SHP77 (cell line): ENCODE measurements at regions not wholly inside any gene's neighbourhood (a gene's known extent, or its start where the extent isn't known, plus 50 kb on each side); places are given as distances from the start of the nearest gene placed in this dataset.

Source experiments
- DNase-seq, 2 experiments: peaks; one replicate each; lab custom pipeline; 2025; lab: John Stamatoyannopoulos, UW

DNA sequence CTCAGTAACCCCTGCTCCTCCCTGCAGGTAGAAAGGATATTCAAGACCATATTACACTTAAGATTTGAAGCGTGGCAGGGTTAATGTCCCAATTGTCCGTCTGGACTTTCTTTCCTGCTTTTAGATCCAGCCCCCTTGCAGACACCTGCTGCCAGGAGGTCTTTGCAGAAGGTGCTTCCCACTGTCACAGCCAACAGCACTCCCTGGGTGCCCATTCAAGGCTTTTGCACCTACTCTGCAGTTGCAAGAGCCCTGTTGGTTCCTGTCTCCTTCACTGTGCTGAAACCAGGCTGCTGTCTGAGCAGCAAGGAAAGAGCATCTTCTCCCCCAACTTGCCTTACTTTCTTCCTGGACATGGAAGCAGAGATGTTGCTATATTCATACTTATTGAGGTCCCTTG, 1043.0 kb upstream of the POU3F3 start:
- no peak for DNase-seq

DNA sequence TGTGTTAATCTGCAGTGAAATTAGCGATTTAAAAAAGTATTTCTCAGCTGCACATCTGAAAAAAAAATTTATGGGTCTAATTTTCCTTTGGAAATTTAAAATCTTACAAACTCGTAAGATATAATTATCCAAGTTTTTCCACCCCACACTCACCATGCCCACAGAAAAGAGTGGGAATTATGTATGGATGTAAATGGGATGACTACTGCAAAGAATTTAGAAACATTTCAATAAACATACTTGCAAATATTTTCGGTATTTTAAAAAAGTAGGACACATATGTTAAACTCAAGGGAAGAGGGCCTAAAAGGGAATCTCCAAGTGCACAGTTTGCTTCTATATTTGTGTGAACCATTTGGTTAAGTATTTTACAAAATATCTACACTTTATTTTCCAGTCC, 1039.9 kb upstream of the POU3F3 start:
- DNase-seq: no peak

DNA sequence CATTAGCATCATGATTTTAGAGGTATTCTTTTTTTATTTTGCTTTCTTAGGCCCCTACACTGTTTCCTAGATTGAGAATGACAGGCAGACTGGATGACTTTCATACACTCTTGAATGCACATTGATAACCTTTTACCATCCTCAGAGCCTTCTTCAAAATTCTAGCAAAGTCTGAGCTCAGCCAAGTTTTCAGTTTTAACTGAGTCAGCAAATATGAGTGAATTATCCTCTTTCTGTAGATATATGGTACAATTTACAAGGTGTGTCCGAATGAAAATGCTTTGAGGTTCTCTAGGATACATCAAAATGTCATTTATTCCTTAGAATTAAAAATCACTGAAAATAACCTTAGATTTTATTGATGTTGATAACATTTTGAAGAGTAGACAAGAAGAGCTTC, 1038.2 kb upstream of the POU3F3 start:
- no peak for DNase-seq

DNA sequence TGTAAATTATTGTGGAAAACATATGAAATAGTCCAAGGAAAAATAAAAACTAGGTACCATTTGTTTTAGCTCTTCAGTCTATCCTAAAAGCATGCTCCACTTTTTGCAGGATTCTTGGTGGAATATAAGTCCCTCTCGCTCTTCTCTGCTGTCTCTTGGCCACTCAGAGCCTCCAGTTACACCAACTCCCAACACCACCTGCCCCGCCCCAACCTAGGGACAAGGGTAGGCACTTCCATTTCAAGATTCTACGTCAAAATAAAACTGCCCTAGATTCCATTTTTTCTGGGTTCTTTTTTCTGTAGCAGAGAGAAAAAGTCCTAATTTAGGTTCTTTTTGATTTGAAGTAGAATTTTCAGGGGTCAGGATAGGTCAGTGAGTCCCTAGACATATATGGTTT, 1036.2 kb upstream of the POU3F3 start:
- DNase-seq: no peak

DNA sequence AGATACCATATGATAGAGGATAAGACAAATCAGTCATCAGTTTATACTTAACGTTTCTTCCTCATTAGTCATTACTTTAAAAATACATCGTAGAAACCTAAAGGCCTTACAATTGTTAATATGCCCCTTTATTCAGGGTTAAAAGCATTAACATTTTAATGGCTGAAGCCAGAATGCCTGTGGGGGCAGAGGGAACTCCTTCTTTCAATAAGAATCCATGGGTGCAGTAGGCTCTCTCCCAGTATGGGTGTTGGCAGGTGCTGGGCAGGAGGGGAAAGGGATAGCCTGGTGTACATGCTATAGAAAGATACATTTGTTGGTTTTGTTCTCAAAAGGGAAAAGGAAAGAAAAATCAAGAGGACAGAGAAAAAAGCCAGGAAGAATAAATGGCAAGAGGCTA, 1035.7 kb upstream of the POU3F3 start:
- no peak for DNase-seq

DNA sequence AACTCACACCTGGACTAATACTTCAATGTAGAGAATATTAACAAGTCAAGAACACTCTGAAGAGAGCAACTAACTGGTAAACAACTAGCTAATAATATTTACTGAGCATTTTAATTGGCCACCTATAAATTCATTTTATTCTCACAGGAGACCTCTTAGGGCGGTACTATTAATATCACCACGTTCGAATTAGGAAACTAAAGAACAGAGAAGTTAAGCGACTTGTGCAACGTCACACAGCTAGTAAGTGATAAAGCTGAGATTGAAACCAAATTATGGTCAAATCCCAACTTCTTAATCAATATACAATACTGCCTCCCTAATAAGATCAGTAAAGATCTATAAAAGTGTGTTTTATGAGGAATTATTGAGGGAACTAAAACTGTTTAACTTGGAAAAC, 1034.3 kb upstream of the POU3F3 start:
- no peak for DNase-seq

DNA sequence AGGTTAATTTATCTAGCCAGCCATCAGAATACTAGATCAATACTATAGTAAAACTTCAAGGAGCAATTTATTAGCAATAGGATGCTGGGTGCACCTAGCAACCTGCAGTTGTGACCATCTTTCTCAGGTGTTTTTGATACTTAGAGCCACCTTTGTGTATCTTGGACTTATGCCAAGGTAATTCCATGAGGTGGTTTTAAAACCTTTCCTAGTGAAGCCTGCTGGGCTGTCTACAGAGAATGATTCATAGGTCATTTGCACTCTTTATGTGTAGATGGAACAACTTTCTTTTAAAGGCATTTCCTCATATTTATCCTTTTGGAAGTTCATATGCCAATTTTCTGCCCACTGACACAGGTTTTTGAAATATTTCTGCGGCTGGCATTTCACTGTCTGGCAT, 1030.1 kb upstream of the POU3F3 start:
- DNase-seq: peak; percentile 26

DNA sequence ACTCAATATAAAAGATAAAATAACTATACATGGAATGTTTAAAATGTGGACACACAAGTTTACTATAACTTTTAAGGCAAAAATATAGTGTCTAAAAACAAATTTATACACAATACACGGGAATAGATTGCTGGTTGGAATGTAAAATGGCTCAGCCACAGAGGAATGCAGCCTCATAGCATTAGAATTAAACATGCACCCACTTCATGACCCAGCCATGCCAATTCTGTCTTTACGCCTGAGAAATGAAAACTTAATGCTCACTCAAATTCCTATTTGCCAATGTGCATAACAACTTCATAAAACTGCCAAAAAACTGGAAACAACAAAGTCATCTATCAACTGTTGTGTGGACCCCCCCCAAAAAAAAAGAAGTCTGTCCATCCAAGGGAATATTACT, 1006.6 kb upstream of the POU3F3 start:
- DNase-seq: no peak

DNA sequence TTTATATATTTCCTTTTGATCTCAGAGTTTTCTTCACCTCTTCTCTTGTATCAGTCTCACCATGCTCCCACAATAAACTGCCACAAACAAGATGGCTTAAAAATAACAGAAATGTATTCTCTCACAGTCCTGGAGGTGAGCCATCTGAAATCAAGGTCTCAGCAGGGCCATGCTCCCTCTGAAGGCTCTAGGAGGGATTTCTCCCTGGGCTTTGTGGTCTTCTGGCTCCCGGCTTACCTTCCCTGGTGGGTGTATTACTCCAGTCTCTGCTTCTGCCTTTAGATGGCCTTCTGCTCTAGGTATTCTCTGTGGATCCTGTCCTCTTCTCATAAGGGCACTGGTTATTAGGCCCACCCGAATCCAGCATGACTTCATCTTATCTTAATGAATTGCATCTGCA, 994.7 kb upstream of the POU3F3 start:
- DNase-seq: no peak

DNA sequence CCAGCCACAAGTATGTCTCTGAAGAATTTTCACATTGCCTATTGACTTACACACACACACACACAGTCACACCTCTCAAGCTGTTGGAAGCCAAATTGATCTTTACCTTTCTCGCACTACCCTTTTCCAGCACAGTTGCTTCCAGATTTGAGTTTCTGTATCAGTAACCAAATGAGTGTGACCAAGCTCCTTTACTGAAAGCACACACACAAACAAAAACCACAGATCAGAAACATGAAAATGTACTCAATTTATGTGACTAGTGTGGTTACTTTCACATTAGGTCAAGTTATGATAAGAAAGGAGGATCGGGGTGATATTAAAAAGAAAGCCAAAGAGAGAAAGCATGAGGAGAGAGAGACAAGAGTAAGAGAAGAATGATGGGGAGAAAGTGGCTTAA, 993.9 kb upstream of the POU3F3 start:
- DNase-seq: no peak

DNA sequence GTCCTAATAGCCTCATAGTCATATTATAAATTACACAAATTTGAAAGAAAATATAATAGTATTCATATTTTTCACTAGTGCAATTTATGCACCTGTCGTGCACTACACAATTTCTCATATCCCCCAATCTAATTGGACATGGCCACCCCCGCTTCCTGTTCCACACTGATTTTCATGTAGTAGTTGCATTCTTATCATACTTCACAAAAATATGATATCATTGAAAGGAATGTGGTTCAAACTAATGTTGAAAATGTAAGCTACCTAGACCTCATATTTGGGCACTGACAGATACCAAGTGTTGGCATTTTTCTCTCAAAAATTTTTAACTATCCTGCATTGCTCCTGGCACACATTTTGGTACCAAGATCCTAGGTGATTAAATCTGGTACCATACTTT, 985.5 kb upstream of the POU3F3 start:
- DNase-seq: no peak

DNA sequence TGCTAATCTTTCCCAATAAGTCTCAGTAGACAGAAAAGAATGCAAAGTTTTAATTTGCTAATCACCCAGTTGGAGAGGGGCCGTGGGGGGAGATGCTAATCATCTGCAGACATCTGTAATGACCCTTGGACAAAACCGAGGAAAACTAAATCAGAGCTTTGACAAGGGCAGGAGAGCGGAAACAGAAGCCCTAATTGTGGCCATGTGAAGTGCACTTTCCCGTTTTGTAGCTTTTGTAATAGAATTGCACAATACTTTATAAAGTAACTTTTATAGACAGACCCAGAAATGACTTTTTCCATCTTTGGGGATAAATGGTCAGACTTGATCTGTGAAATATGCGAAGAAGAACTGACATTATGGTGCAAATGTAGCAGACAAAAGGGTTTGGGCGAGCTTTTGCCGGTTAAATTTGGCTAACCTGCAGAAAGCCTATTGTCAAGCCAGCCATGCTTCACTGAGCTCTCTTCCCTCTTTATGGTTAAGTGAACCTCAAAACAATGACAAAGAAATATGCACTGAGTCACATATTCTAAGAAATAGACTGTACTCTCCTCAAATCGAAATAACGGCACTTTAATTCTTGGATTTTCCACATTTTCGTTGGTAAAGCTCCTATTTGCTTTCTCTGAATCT, 980.1 kb upstream of the POU3F3 start:
- no peak for DNase-seq

DNA sequence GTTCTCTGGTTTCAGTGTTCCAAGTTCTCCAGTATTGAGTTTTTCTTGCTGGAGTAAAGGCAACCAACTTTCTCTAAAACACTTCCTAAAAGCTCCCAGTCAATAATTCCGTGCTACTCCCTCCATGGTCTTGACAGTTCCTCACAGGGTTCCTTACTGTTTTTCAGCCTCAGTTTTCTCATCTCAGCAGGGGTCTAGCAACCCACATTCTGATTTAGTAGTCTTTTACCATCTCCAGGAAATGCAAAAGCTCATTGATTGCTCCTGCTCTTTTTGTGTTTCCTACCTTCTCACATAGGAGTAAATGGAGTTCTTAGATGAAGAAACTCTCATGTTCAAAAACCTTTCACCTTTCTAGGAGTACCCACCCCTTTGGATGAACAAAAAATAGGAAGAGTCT, 978.8 kb upstream of the POU3F3 start:
- DNase-seq: no peak

DNA sequence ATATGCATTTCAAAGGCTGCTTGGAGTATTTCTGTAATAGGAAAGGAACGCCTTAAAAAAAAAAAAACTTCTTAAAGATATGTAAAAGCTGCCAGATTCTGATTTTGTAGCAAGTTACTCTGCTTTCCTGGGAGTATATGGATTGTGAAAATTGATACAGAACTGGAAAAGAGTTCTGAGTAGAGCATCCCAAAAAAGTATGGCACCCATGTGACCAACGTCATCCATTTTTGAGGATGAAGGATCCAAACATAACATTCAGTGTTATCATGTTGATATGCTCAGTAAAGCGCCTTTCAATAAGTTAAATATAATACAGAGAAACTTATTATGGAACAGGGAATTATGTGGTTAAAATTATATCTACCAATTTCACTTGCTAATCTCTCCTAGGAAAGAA, 978.4 kb upstream of the POU3F3 start:
- no peak for DNase-seq

DNA sequence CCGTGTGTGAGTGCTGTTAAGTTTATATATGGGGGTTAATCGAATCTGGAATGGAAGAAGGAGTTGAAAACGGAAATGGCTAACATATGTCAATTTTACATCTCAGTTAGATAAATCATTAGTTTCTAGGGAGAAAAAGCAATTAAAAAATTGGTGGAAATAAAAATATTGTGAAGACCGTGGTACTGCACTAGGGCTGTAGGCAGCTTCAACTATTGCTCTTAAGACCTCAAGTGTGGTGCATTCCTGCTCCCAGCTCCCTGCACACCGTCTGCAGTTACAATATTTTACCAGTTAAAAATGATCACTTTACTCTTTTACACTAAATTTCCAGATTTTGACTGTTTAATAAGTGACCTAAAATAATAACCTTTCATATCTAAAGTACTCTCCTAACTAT, 977.3 kb upstream of the POU3F3 start:
- no peak for DNase-seq

DNA sequence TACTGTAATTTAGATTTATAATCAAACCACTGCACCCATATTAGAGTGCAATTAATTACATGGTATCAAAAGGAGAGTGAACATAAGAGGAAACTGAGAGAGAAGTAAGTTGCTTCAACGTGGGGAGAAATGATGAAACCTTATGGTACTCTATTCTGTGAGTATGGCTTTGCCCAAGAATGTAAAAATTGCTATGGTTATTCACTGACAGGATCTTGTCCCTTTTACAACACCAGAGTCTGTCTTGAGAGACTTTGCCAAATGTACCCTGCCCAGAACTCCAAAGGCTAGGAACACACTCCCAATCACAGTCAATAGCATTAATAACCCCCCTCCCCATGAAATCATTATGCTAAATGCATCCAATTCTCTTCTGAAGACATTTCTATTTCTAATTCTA, 974.8 kb upstream of the POU3F3 start:
- DNase-seq: no peak

DNA sequence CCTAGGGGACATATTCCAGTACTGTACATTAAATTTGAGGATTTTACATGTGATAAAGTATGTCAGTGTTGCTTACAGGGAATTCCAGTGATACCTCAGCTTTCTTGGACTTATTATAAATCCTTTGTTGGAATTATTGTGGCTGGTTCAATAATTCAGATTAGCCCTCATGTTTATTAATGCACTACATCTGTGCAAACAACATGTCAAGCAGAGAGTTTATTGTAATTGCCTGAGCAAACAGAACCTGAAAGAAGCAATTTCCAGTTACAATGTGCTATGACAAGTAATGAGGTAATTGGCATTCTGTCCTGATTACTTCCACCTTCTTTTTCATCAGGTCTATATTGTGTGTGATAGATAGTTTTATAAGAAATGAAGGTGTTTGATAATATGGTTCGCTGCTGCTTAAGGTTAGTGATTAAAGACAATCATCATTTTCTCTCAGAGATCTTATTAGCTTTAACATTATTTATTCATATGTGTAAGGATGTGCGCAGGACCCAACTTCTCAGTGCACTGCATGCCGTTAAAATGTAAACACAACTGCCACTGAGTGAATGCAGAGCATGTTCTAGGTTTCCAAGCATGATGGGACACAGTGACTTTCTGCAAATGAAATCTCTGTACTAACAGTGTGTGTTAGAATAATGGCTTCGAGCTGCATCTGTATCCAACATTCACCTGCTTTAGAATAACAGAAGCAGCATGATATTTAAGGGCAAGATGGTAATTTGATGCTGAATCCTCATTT, 973.7 kb upstream of the POU3F3 start:
- DNase-seq: peak in 1 of 2 experiments; percentile 6

DNA sequence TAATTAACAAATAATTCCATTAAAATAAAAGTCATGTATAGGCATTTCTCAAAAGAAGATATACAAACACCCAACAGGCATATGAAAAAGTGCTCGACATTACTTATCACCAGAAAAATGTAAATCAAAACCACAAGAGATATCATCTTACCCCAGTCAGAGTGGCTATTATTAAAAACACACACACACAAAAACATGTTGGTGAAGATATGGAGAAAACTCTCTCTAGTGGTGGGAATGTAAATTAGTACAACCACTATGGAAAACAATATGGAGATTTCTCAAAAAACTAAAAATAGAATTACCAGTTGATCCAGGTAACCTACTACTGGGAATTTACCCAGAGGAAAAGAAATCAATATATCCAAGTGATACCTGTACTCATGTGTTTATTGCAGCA, 966.3 kb upstream of the POU3F3 start:
- no peak for DNase-seq

DNA sequence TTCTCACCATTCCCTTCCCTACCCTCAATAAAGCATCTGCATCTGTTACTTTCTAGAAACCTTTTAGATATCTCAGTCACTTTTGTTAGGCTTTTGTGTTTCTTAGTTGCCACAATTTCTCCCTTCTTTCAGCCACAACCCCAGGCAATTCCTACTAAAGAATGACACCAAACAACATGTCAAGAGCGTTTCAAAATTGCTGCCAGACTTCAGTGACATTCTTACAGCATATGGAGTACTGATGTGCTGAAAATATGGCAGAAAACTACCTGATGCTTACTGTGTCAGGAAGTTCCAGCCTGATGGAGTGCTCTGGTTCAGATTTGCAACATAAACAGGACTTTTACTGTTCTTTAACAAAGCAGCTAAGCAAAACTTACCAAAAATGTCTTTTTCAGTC, 957.7 kb upstream of the POU3F3 start:
- no peak for DNase-seq

DNA sequence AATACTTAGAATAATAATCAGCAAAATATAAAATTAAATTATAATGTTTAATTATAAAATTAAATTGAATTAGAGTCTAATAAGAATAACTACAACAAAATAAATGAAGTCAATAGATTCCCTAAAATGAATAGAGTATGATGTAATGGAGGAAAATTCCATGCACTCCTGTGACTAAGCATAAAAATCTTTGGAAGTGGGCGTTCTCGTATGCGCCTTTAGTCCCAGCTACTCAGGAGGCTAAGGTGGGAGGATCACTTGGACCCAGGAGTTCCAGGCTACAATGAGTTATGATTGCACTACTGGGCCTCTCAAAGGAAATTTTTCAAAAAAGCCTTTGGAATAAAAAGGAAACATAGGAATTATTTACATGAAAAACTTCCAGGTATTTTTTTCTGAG, 955.4 kb upstream of the POU3F3 start:
- no peak for DNase-seq

DNA sequence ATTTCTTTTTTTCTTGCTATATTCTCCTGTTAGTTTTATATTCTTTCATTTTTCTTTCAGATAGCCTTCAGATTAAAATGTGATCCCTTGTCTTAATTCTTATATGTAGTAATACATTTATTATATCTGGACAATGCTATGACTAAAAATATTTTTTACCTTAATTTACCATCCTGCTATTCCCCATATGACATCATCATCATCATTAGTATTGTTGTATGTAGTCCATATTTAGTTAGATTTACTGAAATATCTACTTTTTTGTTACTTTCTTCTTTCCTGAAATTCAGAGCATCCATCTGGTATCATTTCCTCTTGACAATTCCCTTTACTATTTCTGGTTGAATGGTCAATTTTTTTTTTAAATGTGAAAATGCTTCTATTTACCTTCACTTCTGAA, 951.6 kb upstream of the POU3F3 start:
- no peak for DNase-seq

DNA sequence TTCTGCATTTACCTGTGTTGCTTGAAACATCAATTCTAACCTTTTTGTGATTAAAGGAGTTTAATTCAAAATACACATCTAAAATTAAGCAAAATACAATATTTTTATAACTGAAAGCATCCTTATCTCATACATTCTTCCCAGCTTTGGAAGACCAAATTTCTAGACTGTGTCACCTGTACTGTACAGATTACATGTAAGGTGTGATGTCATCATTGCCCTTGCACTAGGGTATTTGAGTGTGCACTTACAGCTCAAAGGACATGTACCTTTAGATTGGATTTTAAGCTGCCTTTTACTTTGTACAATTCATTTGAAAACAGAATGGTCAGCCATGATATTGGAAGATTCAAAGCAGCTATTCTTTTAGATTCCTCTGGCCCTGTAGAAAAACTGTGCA, 932.8 kb upstream of the POU3F3 start:
- DNase-seq: no peak

DNA sequence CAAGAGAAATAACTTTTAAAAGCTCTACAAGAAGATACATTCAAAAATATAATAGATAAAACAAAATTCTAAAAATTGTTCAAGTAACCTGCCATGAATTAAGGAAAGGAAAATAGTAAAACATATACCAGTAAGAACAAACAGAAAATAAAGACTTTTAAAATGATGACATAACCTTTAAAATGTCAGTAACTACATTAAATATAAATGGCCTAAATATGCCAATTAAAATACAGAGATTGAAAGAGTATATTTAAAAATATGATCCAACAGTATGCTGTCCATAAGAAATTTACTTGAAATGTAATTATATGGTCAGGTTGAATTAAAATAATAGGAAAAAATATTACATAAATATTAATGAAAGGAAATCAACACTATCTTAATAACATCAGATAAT, 911.7 kb upstream of the POU3F3 start:
- no peak for DNase-seq

DNA sequence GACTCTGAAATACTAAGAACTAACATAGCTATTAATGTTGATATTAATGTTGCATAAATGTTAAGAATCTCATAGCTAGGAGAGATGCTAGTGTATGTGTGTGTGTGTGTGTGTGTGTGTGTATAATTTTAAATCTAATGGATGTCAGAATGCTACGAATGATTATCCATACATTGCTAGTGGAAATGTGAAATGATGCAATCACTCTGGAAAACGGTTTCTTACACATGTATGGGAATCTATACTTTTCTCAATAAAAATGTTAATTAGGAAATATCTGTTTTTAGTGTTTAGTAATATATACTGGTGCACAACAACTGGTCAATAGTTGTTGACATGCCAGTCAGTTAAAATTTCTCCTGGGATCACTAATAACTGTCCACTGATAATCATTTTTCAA, 908.8 kb upstream of the POU3F3 start:
- DNase-seq: no peak
